ENCODE measurements at regions not wholly inside any gene's neighbourhood (a gene's known extent, or its start where the extent isn't known, plus 50 kb on each side); places are given as distances from the start of the nearest gene placed in this dataset.

DNA sequence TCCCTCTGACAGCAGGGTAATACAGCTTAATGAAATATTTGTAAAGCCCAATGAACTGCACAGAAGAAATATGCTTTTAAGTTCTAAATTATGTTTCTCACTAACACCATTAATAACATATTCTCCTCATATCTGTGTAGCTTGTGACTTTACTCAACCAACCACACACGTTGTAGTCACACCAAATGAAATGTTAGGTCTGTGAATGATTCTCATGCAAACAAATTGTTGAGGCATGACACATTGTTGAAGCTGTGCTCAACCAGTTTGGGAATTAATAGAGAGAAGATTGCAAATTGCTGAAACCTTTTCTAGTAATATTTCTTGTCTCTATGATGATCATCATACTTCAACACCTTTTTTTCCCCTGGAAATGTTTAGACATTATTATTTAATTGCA, 645.9 kb downstream of the PCDH7 start:
- no peak for TF ChIP-seq CTCF (IDR thresholded peaks at IDR 0.05)
- no peak for TF ChIP-seq POLR2AphosphoS5 (IDR thresholded peaks at IDR 0.05)
- no peak for TF ChIP-seq POLR2A (IDR thresholded peaks at IDR 0.05)
